ENCODE measurements at regions not wholly inside any gene's neighbourhood (a gene's known extent, or its start where the extent isn't known, plus 50 kb on each side); places are given as distances from the start of the nearest gene placed in this dataset.

GRCh38 chr2:65507102-65508069 is 75.0 kb upstream of the SPRED2 start:
- no peak overlapping the region for H3K27ac ChIP-seq
- no peak for DNase-seq
- no peak overlapping the region for H3K4me3 ChIP-seq (ENCODE audit: low read depth, low read length)
- no peaks in the 10 kb centered on the region for H3K36me3 ChIP-seq (replicated peaks)
- in situ Hi-C loops (cut with HindIII; ENCODE audit: low pct_ligation_motif_present, low sequenced_read_pairs): no loop called here
- H3K27me3 ChIP-seq (replicated peaks): no peaks in the 10 kb centered on the region
- no peak for TF ChIP-seq CTCF (IDR thresholded peaks at IDR 0.05; ENCODE audit: low read depth, low read length, missing control alignments)

- no peak for TF ChIP-seq CTCF (IDR thresholded peaks at IDR 0.05; ENCODE audit: low read depth, low read length, missing control alignments)
- in situ Hi-C loops (cut with HindIII; ENCODE audit: low pct_ligation_motif_present, low sequenced_read_pairs): no loop called here
- no peak overlapping the region for H3K27ac ChIP-seq
- H3K36me3 ChIP-seq (replicated peaks): no peaks in the 10 kb centered on the region
- no peak for DNase-seq
- H3K27me3 ChIP-seq (replicated peaks): no peaks in the 10 kb centered on the region
- no peak overlapping the region for H3K4me3 ChIP-seq (ENCODE audit: low read depth, low read length)
Observed at GRCh38 chr2:65504814-65505697, 72.7 kb upstream of the SPRED2 start.

GRCh38 chr2:65504201-65504600 is 71.8 kb upstream of the SPRED2 start:
- Histone ChIP-seq H3K27ac (no peak overlapping the region), H3K4me3 (ENCODE audit: low read depth, low read length) (no peak overlapping the region), H3K27me3 (replicated peaks) (no peaks in the 10 kb centered on the region), H3K36me3 (replicated peaks) (no peaks in the 10 kb centered on the region)
- in situ Hi-C loops (cut with HindIII; ENCODE audit: low pct_ligation_motif_present, low sequenced_read_pairs): no loop called here
- no peak for DNase-seq
- no peak for TF ChIP-seq CTCF (IDR thresholded peaks at IDR 0.05; ENCODE audit: low read depth, low read length, missing control alignments)

GRCh38 chr2:65503746-65504145 is 71.3 kb upstream of the SPRED2 start:
- Histone ChIP-seq H3K4me3 (ENCODE audit: low read depth, low read length) (no peak overlapping the region), H3K27ac (no peak overlapping the region), H3K27me3 (replicated peaks) (no peaks in the 10 kb centered on the region), H3K36me3 (replicated peaks) (no peaks in the 10 kb centered on the region)
- DNase-seq: no peak
- in situ Hi-C loops (cut with HindIII; ENCODE audit: low pct_ligation_motif_present, low sequenced_read_pairs): no loop called here
- no peak for TF ChIP-seq CTCF (IDR thresholded peaks at IDR 0.05; ENCODE audit: low read depth, low read length, missing control alignments)

GRCh38 chr2:65501836-65502235 is 69.4 kb upstream of the SPRED2 start:
- Histone ChIP-seq H3K27ac (no peak overlapping the region), H3K4me3 (ENCODE audit: low read depth, low read length) (no peak overlapping the region), H3K27me3 (replicated peaks) (no peaks in the 10 kb centered on the region), H3K36me3 (replicated peaks) (no peaks in the 10 kb centered on the region)
- no peak for DNase-seq
- in situ Hi-C loops (cut with HindIII; ENCODE audit: low pct_ligation_motif_present, low sequenced_read_pairs): no loop called here
- TF ChIP-seq CTCF (IDR thresholded peaks at IDR 0.05; ENCODE audit: low read depth, low read length, missing control alignments): no peak
